HG03045 (cell line): ENCODE measurements at regions not wholly inside any gene's neighbourhood (a gene's known extent, or its start where the extent isn't known, plus 50 kb on each side); places are given as distances from the start of the nearest gene placed in this dataset.
"Not testable (repeated sequence)": the region's sequence is repeated elsewhere in the genome, so short reads cannot be mapped to it uniquely, and the experiment has no call there.

Source experiments
- ATAC-seq: cut with Tn5 transposase; IDR thresholded peaks from one replicate; pipeline ENCODE4 v1.9.1; 2021; ENCODE audit warnings: mild to moderate bottlenecking, moderate library complexity; ENCODE audit not compliant: unreplicated experiment

DNA sequence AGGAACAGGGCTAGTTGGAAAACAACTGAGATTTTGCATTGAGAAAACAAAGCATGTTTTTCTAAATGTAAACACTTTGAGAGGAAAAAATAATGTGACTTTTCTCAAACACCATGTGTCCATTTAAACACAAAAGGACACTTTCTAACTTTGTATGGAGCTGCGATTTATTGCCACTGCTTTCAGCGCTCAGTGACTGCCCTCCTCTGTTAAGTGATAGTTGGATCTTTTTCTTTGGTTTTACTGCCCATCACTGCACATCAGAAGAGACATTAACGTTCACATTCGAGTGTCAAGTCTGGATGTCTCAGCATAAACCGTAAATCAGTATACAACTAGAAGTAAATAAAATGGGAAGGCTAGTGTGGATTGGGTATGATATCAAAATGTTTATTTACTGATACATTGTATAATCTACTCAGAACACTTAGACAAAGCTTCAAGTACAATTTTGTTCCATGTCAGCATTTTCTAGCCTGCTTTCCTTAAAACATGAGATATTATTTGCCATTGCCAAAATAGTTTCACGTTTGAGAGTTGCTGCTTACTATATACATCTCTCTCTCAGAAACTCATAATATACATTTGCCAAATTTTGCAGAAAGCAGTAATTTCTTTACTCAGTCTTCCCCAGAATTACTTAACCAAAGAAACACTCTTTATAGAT is 237.6 kb downstream of the IKZF2 start:
- no peak for ATAC-seq

DNA sequence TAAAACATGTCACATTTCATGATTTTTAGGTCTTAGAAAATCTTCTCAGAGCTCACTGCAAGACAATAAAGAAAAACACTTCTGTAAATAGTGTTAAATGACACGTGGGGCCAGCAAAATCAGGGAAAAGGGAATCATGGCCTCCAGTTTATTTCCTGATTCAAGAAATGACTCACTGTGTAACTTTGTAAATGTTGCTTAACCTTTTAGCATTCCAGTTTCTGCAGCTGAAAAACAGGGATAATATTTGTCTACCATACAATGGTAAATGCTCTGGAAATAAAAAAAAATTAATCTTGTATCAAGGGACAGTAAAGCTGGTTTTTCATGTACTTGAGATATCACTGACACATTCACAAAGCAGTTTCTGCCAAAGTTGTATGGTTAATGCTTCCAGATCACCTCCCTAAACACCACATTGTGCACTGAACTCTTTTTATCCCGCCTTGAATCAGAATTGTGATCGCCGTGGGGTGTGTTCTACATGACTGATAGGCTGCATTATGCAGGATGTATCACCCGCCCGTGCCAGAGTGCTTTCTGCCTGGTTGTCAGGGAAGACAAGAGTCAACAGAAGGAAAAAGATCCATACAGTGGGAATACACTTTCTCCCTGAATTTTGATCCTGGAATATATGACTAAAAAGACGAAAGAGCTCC is 238.8 kb downstream of the IKZF2 start:
- no peak for ATAC-seq

GRCh38 chr2:212911011-212911410 is 240.4 kb downstream of the IKZF2 start:
- ATAC-seq, result no peak

DNA sequence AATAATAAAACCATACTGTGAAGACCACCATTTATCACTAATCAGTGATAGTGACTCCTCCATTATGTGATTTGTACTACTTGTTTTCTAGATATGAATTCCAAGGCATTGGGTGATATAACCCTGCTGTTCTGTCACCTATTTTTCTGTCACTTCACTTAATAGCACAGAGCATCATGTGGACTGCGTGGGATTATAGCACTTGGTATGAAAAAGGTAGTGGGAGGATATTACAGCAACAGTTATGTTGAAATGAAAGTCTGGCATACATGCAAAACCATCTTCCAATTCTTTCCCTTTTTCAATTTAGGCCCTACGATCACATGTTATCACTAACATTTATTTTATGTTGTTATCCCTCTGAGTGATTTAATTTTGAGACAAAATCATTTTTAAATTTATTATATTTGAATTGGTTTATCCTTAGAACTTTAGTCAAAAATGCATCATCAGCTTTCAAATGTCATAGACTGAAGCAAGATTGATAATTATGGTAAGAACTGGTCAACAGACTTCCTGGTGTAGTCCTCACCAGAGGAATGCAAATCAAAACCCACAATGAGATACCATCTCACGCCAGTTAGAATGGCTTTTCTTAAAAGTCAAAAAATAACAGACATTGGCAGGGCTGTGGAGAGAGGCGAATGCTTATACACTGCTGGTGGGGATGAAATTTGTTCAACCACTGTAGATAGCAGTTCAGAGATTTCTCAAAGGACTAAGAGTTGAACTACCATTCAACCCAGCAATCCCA is 242.6 kb downstream of the IKZF2 start:
- no peak for ATAC-seq

DNA sequence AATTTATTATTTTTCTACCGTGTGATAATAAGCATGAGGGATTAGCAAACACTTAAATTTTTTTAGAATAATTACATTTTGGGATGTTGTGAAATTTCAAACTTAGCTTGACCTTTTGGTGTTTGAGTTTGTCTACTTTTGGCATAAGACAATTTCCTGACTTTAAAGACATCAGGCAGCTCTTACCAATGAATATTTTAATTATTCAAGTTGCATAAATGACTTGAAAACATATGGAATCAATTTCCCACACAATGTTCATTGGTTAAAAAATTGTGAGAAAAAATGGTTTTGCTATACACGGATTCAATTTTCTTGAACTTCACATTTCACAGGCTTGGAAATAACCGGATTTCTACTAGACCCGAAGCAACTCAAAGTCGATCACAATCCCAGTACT is 243.4 kb downstream of the IKZF2 start:
- no peak for ATAC-seq

DNA sequence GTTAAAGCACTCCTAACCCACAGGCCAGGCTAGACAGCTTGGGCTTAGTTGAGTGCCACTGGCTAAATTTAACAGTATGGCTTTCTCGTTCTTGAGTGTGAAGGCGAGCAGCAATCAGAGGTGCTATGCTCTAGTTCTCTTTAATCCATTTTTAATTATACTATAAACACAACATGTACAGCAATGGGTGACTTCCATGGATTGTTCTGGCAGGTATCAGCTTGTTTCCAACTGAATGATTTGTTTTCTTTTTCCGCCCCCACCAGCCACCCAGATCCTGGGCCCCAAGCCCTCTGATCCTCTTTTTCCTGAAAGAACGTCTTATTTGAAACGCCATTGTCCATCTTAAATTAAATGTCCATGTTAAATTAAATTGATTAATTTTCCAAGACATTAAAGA is 244.8 kb downstream of the IKZF2 start:
- ATAC-seq, result no peak

DNA sequence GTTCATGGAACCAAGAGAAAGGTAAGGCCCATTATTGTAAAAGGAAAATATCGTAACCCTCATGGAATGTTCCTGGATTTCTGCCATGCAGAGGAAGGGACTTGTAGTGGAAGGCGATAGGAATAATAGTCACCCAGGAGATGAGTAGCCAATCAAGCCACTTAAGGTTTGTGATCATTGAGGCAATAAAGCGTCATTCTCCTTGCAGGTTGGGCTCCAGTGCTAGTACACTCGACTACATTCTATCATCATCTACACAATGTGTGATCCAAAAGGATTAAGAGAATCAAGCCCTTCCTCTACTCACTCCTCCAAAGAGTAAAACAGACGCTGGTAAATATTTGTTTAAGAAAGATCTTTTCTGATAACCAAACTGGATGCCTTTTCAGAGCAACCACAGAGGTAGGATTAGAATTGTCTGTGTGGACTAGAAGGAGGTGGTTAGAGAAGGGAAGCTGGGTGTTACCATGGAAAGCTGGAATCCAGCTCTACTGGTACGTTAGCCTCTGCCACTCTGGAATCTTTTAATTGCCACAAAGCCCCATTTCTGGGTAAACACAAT is 245.7 kb downstream of the IKZF2 start:
- ATAC-seq, result no peak

DNA sequence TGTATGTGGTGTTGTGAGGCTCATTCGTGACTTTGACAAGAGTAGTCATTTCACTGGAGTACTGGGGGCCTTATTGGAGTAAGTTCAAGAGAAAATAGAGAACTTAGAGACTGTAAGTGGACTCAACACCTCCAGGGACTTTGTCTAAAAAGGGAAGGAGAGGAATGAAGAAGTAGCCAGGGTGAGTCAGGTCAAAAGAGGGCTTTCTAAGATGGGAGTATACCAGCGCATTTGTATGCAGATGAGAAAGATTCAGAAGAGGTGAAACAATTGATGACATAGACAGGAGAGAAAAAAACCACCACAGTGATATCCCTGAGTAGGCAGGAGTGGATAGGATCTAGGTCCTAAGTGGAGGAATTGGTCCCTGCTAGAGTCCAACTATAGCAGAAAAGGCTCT is 246.8 kb downstream of the IKZF2 start:
- no peak for ATAC-seq

- ATAC-seq, result no peak
These were observed 248.0 kb downstream of the IKZF2 start for GRCh38 chr2:212903413-212903812.

GRCh38 chr2:212902421-212902820 is 249.0 kb downstream of the IKZF2 start:
- ATAC-seq, result no peak

GRCh38 chr2:212901604-212902275 is 249.7 kb downstream of the IKZF2 start:
- ATAC-seq, result no peak

GRCh38 chr2:212900715-212901114 is 250.7 kb downstream of the IKZF2 start:
- ATAC-seq, result no peak

DNA sequence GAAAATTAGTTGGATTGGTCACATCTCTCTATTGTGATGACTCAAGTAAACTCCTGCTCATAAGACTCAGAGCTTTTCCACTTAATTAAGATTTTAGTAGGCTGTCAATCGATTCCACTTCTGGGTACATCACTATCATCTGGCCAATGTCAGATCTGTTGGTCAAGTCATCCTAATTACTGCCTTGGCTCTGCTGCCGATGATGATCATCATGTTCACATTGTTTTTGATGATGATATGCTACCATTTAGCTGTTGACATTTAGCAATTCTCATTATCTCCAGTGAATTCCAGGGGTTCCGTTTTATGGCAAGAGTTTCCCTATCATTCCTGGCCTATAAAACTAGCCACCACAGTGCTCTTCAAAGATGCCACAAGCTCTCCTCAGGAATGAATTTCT is 253.4 kb downstream of the IKZF2 start:
- no peak for ATAC-seq

- no peak for ATAC-seq
These were observed 254.1 kb downstream of the IKZF2 start for GRCh38 chr2:212897296-212897695.

GRCh38 chr2:212894026-212894425 is 257.4 kb downstream of the IKZF2 start:
- no peak for ATAC-seq

- ATAC-seq, result no peak
These were observed 258.2 kb downstream of the IKZF2 start for GRCh38 chr2:212893216-212893615.

GRCh38 chr2:212892193-212892592 is 259.2 kb downstream of the IKZF2 start:
- no peak for ATAC-seq

GRCh38 chr2:212891580-212891979 is 259.8 kb downstream of the IKZF2 start:
- no peak for ATAC-seq

GRCh38 chr2:212882626-212883025 is 268.8 kb downstream of the IKZF2 start:
- no peak for ATAC-seq

- not testable (repeated sequence) for ATAC-seq
These were observed 274.9 kb downstream of the IKZF2 start for GRCh38 chr2:212876556-212876955.

DNA sequence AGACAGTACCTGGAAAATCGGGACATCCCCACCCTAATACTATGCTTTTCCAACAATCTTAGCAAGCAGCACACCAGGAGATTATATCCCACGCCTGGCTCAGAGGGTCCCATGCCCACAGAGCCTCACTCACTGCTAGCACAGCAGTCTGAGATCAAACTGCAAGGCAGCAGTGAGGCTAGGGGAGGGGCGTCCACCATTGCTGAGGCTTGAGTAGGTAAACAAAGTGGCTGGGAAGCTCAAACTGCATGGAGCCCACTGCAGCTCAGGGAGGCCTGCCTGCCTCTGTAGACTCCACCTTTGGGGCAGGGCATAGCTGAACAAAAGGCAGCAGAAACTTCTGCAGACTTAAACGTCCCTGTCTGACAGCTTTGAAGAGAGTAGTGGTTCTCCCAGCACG is 275.5 kb downstream of the IKZF2 start:
- not testable (repeated sequence) for ATAC-seq
